GM23338 (cell line): ENCODE measurements at regions not wholly inside any gene's neighbourhood (a gene's known extent, or its start where the extent isn't known, plus 50 kb on each side); places are given as distances from the start of the nearest gene placed in this dataset.

Experiments
- EZH2 ChIP-seq: fragments of 200-600 bp; sonication (generic); IDR thresholded peaks from one replicate; pipeline ENCODE4 v1.8.0; 2017; ENCODE audit warnings: antibody characterized with exemption, mild to moderate bottlenecking, low read depth; ENCODE audit not compliant: unreplicated experiment
- EZH2phosphoT487 ChIP-seq: fragments of 200-600 bp; sonication (generic); IDR thresholded peaks from one replicate; pipeline ENCODE4 v1.8.1; 2018; ENCODE audit warnings: antibody characterized with exemption; ENCODE audit not compliant: unreplicated experiment
- JUNB ChIP-seq: IDR thresholded peaks from one replicate; pipeline ENCODE4 v1.6.1; 2016; ENCODE audit warnings: antibody characterized with exemption; ENCODE audit not compliant: unreplicated experiment
- POLR2AphosphoS5 ChIP-seq: IDR thresholded peaks from 2 replicates; pipeline ENCODE4 v1.6.1; 2016; ENCODE audit warnings: antibody characterized with exemption, low read depth
- REST ChIP-seq: IDR thresholded peaks from one replicate; pipeline ENCODE4 v1.6.1; 2018; ENCODE audit warnings: antibody characterized with exemption; ENCODE audit not compliant: unreplicated experiment
- STAT1 ChIP-seq: IDR thresholded peaks from one replicate; pipeline ENCODE4 v1.6.1; 2016; ENCODE audit warnings: antibody characterized with exemption; ENCODE audit not compliant: unreplicated experiment
- ZNF114 ChIP-seq: fragments of 250-450 bp; sonication (Bioruptor Pico); IDR thresholded peaks from 2 replicates; pipeline ENCODE4 v1.5.0; 2020; ENCODE audit warnings: mild to moderate bottlenecking, moderate library complexity
- TF ChIP-seq, protein P1 (sequence below), 2 experiments: fragments of 200-600 bp in 1 of 2; sonication (generic) in 1 of 2; conservative IDR thresholded peaks; 2 replicates each; pipeline versions ENCODE4 v1.5.1 to v1.6.1; 2016 to 2017; ENCODE audit warnings: antibody characterized with exemption in 2 of 2, low read depth in 2 of 2, mild to moderate bottlenecking in 2 of 2, moderate library complexity in 1 of 2

- TF ChIP-seq, protein P1, sequence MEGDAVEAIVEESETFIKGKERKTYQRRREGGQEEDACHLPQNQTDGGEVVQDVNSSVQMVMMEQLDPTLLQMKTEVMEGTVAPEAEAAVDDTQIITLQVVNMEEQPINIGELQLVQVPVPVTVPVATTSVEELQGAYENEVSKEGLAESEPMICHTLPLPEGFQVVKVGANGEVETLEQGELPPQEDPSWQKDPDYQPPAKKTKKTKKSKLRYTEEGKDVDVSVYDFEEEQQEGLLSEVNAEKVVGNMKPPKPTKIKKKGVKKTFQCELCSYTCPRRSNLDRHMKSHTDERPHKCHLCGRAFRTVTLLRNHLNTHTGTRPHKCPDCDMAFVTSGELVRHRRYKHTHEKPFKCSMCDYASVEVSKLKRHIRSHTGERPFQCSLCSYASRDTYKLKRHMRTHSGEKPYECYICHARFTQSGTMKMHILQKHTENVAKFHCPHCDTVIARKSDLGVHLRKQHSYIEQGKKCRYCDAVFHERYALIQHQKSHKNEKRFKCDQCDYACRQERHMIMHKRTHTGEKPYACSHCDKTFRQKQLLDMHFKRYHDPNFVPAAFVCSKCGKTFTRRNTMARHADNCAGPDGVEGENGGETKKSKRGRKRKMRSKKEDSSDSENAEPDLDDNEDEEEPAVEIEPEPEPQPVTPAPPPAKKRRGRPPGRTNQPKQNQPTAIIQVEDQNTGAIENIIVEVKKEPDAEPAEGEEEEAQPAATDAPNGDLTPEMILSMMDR (conservative IDR thresholded peaks at IDR 0.05; ENCODE audit: low read depth in 2 of 2) = no peak
- TF ChIP-seq STAT1 (no peak), EZH2phosphoT487 (no peak), POLR2AphosphoS5 (no peak), REST (no peak), EZH2 (no peak), ZNF114 (CRISPR knock-in tag) (no peak), JUNB (no peak)
Observed at GRCh38 chr6:168827586-168827871, 386.5 kb downstream of the SMOC2 start.
